Keratinocyte (primary cell): ENCODE measurements at regions not wholly inside any gene's neighbourhood (a gene's known extent, or its start where the extent isn't known, plus 50 kb on each side); places are given as distances from the start of the nearest gene placed in this dataset.
"Not testable (repeated sequence)": the region's sequence is repeated elsewhere in the genome, so short reads cannot be mapped to it uniquely, and the experiment has no call there.

Experiments used
- EZH2 ChIP-seq: IDR thresholded peaks from one replicate; pipeline ENCODE4 v1.6.1; 2012; ENCODE audit warnings: inconsistent platforms, mild to moderate bottlenecking, low read length, moderate library complexity
- TF ChIP-seq, protein P1 (sequence below), 3 experiments: IDR thresholded peaks in 1 of 3; conservative IDR thresholded peaks in 1 of 3; optimal IDR thresholded peaks in 1 of 3; 2 replicates in 2 of 3; 3 replicates in 1 of 3; pipeline versions ENCODE3 to v1.5.1; 2011; ENCODE audit warnings: low read length in 3 of 3, mild to moderate bottlenecking in 3 of 3, moderate library complexity in 2 of 3, control low read depth in 1 of 3, inconsistent platforms in 1 of 3; ENCODE audit not compliant: insufficient read depth in 2 of 3; ENCODE audit errors: extremely low read depth in 1 of 3

DNA sequence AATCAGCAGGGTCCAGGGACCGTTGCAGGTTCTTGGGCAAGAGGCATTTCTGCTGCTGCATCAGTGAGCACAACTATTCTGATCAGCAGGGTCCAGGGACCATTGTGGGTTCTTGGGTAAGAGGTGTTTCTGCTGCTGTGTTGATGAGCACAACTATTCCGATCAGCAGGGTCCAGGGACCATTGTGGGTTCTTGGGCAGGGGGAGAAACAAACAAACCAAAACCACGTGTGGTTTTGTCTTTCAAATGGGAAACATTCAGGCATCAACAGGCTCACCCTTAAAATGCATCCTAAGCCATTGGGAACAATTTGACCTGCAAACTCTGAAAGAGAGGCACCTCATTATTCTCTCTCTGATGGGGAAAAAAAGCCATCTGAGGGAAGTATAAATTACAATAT lies 377.4 kb downstream of the OMA1 start:
- TF ChIP-seq EZH2 = not testable (repeated sequence)
- TF ChIP-seq, protein P1, sequence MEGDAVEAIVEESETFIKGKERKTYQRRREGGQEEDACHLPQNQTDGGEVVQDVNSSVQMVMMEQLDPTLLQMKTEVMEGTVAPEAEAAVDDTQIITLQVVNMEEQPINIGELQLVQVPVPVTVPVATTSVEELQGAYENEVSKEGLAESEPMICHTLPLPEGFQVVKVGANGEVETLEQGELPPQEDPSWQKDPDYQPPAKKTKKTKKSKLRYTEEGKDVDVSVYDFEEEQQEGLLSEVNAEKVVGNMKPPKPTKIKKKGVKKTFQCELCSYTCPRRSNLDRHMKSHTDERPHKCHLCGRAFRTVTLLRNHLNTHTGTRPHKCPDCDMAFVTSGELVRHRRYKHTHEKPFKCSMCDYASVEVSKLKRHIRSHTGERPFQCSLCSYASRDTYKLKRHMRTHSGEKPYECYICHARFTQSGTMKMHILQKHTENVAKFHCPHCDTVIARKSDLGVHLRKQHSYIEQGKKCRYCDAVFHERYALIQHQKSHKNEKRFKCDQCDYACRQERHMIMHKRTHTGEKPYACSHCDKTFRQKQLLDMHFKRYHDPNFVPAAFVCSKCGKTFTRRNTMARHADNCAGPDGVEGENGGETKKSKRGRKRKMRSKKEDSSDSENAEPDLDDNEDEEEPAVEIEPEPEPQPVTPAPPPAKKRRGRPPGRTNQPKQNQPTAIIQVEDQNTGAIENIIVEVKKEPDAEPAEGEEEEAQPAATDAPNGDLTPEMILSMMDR (optimal IDR thresholded peaks at IDR 0.05 in 1 of 3, IDR thresholded peaks at IDR 0.05 in 1 of 3, conservative IDR thresholded peaks at IDR 0.05 in 1 of 3; ENCODE audit: extremely low read depth in 1 of 3, insufficient read depth in 2 of 3, low read length in 3 of 3) = not testable (repeated sequence)
